ENCODE measurements at regions not wholly inside any gene's neighbourhood (a gene's known extent, or its start where the extent isn't known, plus 50 kb on each side); places are given as distances from the start of the nearest gene placed in this dataset.
A peak's percentile ranks its signal among the peaks of the same experiment; 100 is the strongest.

- H3K27ac Mint-ChIP-seq (ENCODE audit: unreplicated experiment): no peak overlapping the region
- no peaks in the 10 kb centered on the region for H3K9me3 Mint-ChIP-seq (ENCODE audit: unreplicated experiment)
- H3K27me3 Mint-ChIP-seq (ENCODE audit: unreplicated experiment): no peaks in the 10 kb centered on the region
- TF ChIP-seq CTCF (IDR thresholded peaks at IDR 0.05; ENCODE audit: partially characterized antibody, unreplicated experiment): no peak
- no peak for DNase-seq
- no peaks in the 10 kb centered on the region for H3K4me1 Mint-ChIP-seq (ENCODE audit: low read depth, unreplicated experiment)
- no peak overlapping the region for H3K4me3 Mint-ChIP-seq (ENCODE audit: unreplicated experiment)
- no peaks in the 10 kb centered on the region for H3K36me3 Mint-ChIP-seq (ENCODE audit: unreplicated experiment)
Measured at GRCh38 chr2:4324531-4324930, 621.2 kb downstream of the DCDC2C start.

GRCh38 chr2:4336864-4337263 lies 633.5 kb downstream of the DCDC2C start:
- peaks cover 7% of the 10 kb centered on the region for H3K9me3 Mint-ChIP-seq (ENCODE audit: unreplicated experiment)
- peak overlapping the region; percentile 86 for H3K4me3 Mint-ChIP-seq (ENCODE audit: unreplicated experiment)
- H3K4me1 Mint-ChIP-seq (ENCODE audit: low read depth, unreplicated experiment): peaks cover 33% of the 10 kb centered on the region
- H3K27ac Mint-ChIP-seq (ENCODE audit: unreplicated experiment): peak overlapping the region; percentile 97
- no peaks in the 10 kb centered on the region for H3K36me3 Mint-ChIP-seq (ENCODE audit: unreplicated experiment)
- peaks cover 4% of the 10 kb centered on the region for H3K27me3 Mint-ChIP-seq (ENCODE audit: unreplicated experiment)
- TF ChIP-seq CTCF (IDR thresholded peaks at IDR 0.05; ENCODE audit: partially characterized antibody, unreplicated experiment): no peak
- DNase-seq: no peak

GRCh38 chr2:4338345-4338744 lies 635.0 kb downstream of the DCDC2C start:
- peaks cover 33% of the 10 kb centered on the region for H3K4me1 Mint-ChIP-seq (ENCODE audit: low read depth, unreplicated experiment)
- H3K4me3 Mint-ChIP-seq (ENCODE audit: unreplicated experiment): no peak overlapping the region
- peaks cover 5% of the 10 kb centered on the region for H3K36me3 Mint-ChIP-seq (ENCODE audit: unreplicated experiment)
- no peak for TF ChIP-seq CTCF (IDR thresholded peaks at IDR 0.05; ENCODE audit: partially characterized antibody, unreplicated experiment)
- H3K27me3 Mint-ChIP-seq (ENCODE audit: unreplicated experiment): peaks cover 4% of the 10 kb centered on the region
- peaks cover 9% of the 10 kb centered on the region for H3K9me3 Mint-ChIP-seq (ENCODE audit: unreplicated experiment)
- H3K27ac Mint-ChIP-seq (ENCODE audit: unreplicated experiment): no peak overlapping the region
- no peak for DNase-seq

GRCh38 chr2:4340536-4340935 lies 637.2 kb downstream of the DCDC2C start:
- Mint-ChIP-seq H3K9me3 (ENCODE audit: unreplicated experiment) (peaks cover 6% of the 10 kb centered on the region), H3K27ac (ENCODE audit: unreplicated experiment) (no peak overlapping the region), H3K4me3 (ENCODE audit: unreplicated experiment) (no peak overlapping the region), H3K36me3 (ENCODE audit: unreplicated experiment) (peaks cover 5% of the 10 kb centered on the region), H3K4me1 (ENCODE audit: low read depth, unreplicated experiment) (peaks cover 21% of the 10 kb centered on the region), H3K27me3 (ENCODE audit: unreplicated experiment) (peaks cover 4% of the 10 kb centered on the region)
- DNase-seq: no peak
- TF ChIP-seq CTCF (IDR thresholded peaks at IDR 0.05; ENCODE audit: partially characterized antibody, unreplicated experiment): no peak

GRCh38 chr2:4346628-4347027 lies 643.3 kb downstream of the DCDC2C start:
- Mint-ChIP-seq H3K27me3 (ENCODE audit: unreplicated experiment) (no peaks in the 10 kb centered on the region), H3K36me3 (ENCODE audit: unreplicated experiment) (peaks cover 5% of the 10 kb centered on the region), H3K27ac (ENCODE audit: unreplicated experiment) (no peak overlapping the region), H3K9me3 (ENCODE audit: unreplicated experiment) (peaks cover 2% of the 10 kb centered on the region), H3K4me3 (ENCODE audit: unreplicated experiment) (no peak overlapping the region), H3K4me1 (ENCODE audit: low read depth, unreplicated experiment) (peaks cover 4% of the 10 kb centered on the region)
- no peak for TF ChIP-seq CTCF (IDR thresholded peaks at IDR 0.05; ENCODE audit: partially characterized antibody, unreplicated experiment)
- DNase-seq: no peak
